ENCODE measurements at regions not wholly inside any gene's neighbourhood (a gene's known extent, or its start where the extent isn't known, plus 50 kb on each side); places are given as distances from the start of the nearest gene placed in this dataset.

DNA sequence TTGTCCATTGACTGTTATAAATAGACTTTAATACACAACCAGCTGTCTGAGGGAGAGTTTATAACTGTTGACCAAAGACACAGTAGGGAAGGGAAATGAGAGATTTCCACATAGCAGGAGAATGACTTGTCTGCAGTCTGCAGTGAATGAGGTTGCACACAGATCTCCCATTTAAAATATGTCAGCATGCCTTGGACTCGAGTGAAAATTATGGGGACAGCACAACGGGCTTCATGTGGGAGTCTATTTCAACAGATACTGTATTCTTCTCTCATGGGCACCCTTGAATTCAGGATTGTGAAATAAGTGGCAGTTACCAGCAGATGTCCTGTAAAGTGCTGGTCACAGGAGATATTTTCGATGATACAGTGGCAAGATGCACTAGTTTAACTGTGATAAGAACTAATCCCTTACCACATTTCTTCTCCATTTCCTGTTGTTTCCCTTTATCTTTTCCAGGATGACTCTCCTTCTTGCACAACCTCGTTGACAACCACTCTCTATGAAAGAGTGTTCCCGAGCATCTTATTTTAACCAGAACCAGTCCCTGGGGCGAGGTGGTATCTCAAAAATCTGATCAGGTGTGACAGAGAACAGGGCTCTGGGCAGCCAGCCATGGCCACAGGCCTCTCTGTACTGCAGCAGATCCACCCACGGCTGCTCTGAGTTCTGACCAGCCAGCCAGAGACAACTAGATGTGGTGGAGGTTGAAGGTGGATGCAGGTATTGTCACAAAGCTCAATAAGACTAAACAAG lies 51.5 kb upstream of the MAP3K1 start:
- no peaks in the 10 kb centered on the region for H3K27me3 ChIP-seq
- TF ChIP-seq, protein P1, sequence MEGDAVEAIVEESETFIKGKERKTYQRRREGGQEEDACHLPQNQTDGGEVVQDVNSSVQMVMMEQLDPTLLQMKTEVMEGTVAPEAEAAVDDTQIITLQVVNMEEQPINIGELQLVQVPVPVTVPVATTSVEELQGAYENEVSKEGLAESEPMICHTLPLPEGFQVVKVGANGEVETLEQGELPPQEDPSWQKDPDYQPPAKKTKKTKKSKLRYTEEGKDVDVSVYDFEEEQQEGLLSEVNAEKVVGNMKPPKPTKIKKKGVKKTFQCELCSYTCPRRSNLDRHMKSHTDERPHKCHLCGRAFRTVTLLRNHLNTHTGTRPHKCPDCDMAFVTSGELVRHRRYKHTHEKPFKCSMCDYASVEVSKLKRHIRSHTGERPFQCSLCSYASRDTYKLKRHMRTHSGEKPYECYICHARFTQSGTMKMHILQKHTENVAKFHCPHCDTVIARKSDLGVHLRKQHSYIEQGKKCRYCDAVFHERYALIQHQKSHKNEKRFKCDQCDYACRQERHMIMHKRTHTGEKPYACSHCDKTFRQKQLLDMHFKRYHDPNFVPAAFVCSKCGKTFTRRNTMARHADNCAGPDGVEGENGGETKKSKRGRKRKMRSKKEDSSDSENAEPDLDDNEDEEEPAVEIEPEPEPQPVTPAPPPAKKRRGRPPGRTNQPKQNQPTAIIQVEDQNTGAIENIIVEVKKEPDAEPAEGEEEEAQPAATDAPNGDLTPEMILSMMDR (IDR thresholded peaks at IDR 0.05): no peak
- no peaks in the 10 kb centered on the region for H3K36me3 ChIP-seq
- peak; percentile 73 for ATAC-seq
- H3K4me3 ChIP-seq: no peak overlapping the region
- H3K9me3 ChIP-seq: no peaks in the 10 kb centered on the region
- intact Hi-C loops (cut with DNase I): no loop called here
- H3K27ac ChIP-seq: peak overlapping the region in 1 of 2 donors; percentile 26
- H3K4me1 ChIP-seq: peaks cover 0 to 25% of the 10 kb centered on the region in 2 donors
- no peak for DNase-seq

DNA sequence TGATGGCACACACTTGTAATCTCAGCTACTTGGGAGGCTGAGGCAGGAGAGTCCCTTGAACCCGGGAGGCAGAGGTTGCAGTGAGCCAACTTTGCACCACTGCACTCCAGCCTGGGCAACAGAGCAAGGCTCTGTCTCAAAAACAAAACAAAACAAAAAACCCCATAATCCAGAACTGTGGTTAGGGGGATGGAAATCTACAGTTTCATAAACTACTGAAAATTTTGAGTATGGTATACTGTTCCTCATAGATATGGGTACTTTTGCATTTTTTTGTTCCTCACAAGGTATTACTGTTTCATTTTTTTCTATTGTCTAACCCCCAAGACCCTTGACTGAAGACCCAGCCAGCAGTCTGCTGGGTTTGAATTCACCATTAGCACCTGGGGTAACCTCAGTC lies 52.2 kb upstream of the MAP3K1 start:
- intact Hi-C loops (cut with DNase I): no loop called here
- ATAC-seq: no peak
- H3K27me3 ChIP-seq: no peaks in the 10 kb centered on the region
- H3K36me3 ChIP-seq: no peaks in the 10 kb centered on the region
- no peaks in the 10 kb centered on the region for H3K9me3 ChIP-seq
- H3K4me3 ChIP-seq: no peak overlapping the region
- DNase-seq: no peak
- TF ChIP-seq, protein P1 (IDR thresholded peaks at IDR 0.05): no peak
- H3K27ac ChIP-seq: peak overlapping the region in 1 of 2 donors; percentile 26
- peaks cover 0 to 25% of the 10 kb centered on the region in 2 donors for H3K4me1 ChIP-seq

DNA sequence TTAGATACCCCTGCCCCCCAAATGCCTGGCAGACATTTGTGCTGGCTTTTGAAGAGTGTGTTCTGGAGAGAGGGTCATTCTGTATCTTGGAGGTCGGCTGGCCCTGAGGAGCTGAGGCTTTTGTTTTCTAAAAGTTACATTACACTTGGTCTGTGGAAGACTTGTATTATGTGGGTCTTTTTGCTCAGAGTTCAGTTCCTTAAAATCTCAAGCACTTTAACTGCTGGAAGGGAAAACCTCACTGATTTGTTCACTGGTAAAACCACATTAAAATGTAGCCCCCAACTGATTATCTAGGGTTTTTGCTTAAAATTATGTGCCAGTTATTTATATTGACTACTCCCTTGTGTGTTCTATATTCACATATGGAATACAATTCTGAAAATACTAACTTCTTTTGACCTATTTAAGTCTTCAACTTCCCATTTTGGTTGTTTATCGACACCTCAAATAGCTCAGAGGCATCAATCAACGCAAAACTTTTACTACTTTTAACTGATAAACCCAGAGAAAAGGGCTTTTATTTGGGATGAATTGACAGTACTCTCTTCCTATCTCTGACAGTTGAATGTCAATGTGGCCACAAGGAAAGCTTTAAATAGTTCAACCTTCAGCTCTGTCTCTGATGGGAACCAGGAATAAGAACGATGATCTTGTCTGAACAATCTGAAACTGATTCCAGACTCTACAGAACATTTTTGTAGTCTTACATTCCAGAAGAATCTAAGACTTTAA lies 54.0 kb upstream of the MAP3K1 start:
- Histone ChIP-seq H3K4me1 (peaks cover 0 to 25% of the 10 kb centered on the region in 2 donors), H3K36me3 (no peaks in the 10 kb centered on the region), H3K27ac (no peak overlapping the region), H3K9me3 (no peaks in the 10 kb centered on the region), H3K27me3 (no peaks in the 10 kb centered on the region), H3K4me3 (no peak overlapping the region)
- ATAC-seq: no peak
- intact Hi-C loops (cut with DNase I): no loop called here
- DNase-seq: no peak
- TF ChIP-seq, protein P1 (IDR thresholded peaks at IDR 0.05): no peak

DNA sequence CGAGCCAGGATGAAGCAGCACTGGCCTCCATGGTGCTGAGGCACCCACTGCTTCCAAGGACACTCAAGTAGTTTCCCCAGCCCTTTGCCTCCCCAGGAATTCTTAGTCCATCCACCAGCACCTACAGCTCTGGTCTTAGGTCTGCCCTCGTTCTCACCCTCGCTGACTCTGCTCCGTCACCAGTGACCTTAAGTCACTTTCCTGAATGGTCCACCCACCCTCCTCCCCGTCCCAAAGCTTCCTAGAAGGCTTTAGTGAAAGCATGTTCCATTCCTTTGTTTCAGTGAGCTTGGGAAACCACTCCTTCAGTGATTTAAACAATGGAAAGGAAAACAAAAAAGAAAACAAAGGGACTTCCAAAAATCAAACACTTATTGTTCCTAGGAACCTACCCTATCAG lies 54.6 kb upstream of the MAP3K1 start:
- Histone ChIP-seq H3K9me3 (no peaks in the 10 kb centered on the region), H3K27ac (no peak overlapping the region), H3K27me3 (no peaks in the 10 kb centered on the region), H3K36me3 (no peaks in the 10 kb centered on the region), H3K4me1 (peaks cover 0 to 25% of the 10 kb centered on the region in 2 donors), H3K4me3 (no peak overlapping the region)
- intact Hi-C loops (cut with DNase I): no loop called here
- ATAC-seq (no peak), DNase-seq (no peak)
- TF ChIP-seq, protein P1 (IDR thresholded peaks at IDR 0.05): no peak

DNA sequence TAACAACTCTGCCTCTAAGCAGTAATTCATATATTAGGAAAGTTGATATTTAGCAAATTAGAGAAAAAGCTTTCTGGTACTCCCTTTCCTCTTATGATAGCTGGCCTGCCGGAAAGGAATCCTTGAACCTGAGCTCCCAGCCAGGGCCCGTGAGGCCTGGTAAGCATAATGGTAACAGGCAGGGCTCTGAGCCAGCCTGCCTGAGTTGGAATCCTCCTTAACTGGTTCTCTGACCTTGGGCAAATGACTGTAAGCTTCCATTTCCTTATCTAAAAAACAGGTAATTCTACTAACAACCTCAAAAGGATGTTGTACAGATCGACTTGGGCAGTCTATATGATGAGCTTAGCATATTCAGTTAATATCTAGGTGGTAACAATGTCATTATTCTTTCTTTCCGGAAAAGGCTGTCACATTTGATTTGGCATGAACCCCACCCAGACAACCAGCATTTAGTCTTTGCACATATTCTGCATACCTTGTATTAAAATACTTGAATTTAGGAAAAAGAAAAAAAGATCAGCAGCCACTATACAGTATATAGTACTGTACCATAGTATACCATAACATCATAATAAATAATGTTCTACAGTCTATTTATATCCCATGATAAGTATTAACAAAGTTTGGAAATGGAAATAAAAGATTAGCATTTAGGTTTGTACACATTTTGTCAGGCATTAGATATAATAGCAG lies 55.7 kb upstream of the MAP3K1 start:
- ATAC-seq: no peak
- no peaks in the 10 kb centered on the region for H3K27me3 ChIP-seq
- intact Hi-C loops (cut with DNase I): no loop called here

More for the DNA sequence above, 55.7 kb upstream of the MAP3K1 start:
- peaks cover 0 to 25% of the 10 kb centered on the region in 2 donors for H3K4me1 ChIP-seq
- no peak for DNase-seq
- H3K9me3 ChIP-seq: no peaks in the 10 kb centered on the region
- H3K36me3 ChIP-seq: no peaks in the 10 kb centered on the region
- no peak overlapping the region for H3K4me3 ChIP-seq
- no peak overlapping the region for H3K27ac ChIP-seq
- TF ChIP-seq, protein P1 (IDR thresholded peaks at IDR 0.05): no peak

All from left lung (tissue), 4 donors.